NCI-H460 (cell line): ENCODE measurements at regions not wholly inside any gene's neighbourhood (a gene's known extent, or its start where the extent isn't known, plus 50 kb on each side); places are given as distances from the start of the nearest gene placed in this dataset.

Source experiments
- DNase-seq: peaks from one replicate; pipeline ENCODE4 v3.0.0-alpha.2; 2016; ENCODE audit warnings: low read depth; ENCODE audit errors: extremely low read depth

DNA sequence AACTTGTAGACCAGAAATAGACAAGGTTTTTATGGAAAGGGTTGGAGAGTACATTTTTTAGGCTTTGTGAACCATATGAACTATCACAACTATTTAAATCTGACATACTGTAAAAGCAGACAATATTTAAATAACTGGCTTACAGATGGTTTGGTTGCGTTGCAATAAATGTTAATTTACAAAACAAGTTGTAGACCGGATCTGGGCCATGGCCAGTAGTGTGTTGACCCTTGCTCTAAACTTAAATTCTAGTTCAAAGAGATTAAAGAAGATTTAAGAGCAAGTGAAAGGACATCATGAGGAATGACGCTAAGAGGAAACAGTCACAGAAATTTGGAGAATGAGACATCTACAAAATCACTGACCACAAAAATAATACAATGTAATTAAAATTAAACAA is 652.7 kb downstream of the DCDC2C start:
- DNase-seq, result no peak

- no peak for DNase-seq
These were observed 653.2 kb downstream of the DCDC2C start for GRCh38 chr2:4356541-4356940.

GRCh38 chr2:4357121-4357520 is 653.7 kb downstream of the DCDC2C start:
- no peak for DNase-seq

DNA sequence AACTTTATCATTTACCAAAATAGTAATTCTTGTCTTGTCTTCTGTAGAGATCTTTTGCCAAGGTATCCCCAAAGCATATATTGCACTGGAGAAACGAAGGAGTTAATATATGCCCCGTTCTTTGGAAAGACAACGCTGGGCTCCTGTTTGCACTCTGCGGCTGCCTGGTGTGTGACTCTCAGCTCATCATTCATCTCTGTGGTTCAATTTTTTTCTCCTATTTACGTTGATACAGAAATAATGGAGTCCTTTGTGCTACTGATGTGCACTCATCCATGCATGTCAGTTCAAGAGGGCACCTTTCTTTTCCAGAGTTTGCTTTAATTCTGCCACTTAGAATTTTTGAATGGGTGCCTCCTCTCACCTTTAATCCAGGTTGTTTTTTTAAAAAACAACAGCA is 655.5 kb downstream of the DCDC2C start:
- no peak for DNase-seq

DNA sequence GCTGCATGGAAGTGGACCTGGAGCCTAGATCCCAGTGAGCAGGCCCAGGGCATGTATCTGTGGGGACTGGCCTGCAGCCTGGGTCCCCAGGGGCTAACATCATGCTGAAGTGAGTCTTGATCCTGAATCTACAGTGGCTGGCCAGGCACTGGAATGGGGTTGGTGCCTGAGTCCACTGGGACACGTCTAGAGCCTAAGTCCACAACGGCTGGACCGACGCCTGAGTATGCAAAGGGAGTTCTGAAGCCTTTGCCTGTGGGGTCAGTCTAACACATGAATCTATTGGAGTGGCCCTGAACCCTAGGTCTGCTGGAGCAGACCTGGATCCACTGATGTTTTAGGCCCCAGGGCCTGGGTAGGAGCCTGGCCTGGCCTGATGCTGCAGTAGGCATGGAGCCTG is 665.5 kb downstream of the DCDC2C start:
- DNase-seq, result no peak

- no peak for DNase-seq
These were observed 666.5 kb downstream of the DCDC2C start for GRCh38 chr2:4369826-4370419.

DNA sequence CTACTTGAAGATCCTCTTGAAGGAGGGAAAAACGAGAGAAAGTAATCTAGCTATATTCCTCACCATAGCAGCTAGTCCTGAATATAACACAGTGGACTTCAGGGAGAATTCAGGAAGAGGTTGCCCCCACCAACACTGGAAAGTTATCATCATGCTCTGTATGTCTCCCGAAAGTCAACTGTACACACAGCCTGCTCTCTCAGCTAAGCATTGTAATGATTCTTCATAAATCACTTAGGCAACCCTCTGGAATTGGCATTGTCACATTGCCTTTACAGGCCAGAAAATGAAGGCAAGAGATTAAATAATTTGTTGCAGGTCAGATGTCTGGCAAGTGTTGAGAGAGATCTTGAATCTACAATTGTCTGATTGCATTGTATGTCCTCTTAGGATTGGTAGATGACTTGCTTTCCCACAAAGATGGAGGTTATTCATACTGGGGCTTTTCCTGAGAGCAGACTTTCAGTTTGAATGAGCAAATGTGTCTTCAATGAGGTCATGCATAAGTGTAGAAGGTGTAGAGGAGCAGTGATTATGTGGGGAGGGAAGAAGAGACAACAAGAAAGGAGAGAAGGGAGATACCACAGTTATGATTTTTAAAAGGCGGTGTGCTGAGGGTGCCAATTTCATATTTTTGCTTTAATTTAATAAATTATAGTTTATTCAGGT is 667.2 kb downstream of the DCDC2C start:
- DNase-seq, result no peak

- no peak for DNase-seq
These were observed 677.7 kb downstream of the DCDC2C start for GRCh38 chr2:4381049-4381448.

DNA sequence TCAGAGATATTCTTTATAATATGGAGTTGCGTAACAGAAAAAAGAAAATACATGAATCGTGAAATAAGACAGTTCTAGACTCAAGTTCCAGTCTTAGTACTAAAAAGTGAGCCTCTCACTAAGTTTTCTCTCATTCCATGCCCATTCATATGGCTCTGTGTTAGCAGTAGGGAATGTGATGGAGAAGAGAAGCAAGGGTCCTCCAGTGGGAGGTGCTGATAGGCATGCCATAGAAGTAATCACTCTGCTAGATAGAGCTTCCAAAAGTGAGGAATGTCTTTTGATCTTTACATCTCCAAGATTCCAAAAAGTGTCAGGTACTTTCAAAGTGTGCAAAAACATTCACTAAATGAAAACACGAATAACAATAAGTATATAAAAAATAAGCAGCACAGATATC is 678.4 kb downstream of the DCDC2C start:
- DNase-seq, result no peak

GRCh38 chr2:4391013-4391412 is 687.6 kb downstream of the DCDC2C start:
- DNase-seq, result no peak

- no peak for DNase-seq
These were observed 701.0 kb downstream of the DCDC2C start for GRCh38 chr2:4404363-4404762.

DNA sequence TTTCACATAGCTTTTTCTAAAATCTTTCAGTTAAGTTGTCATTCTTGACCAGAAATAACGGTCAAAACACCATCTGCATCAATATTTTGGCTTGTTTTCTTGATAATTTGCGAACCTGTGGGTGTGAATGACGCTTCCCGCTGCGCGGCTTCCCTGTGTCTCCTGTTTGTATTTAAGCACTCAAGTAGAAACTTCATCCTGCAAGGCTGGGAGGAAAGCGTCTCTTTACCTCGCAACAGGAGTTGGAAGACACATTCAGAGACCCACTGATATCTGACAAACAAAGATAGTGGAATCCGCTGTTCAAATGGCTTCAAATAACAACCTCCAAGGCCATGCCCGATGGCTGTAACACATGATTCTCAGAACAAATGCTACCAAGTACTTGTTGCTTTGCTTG is 704.9 kb downstream of the DCDC2C start:
- no peak for DNase-seq

- DNase-seq, result no peak
These were observed 709.3 kb downstream of the DCDC2C start for GRCh38 chr2:4412637-4413187.

GRCh38 chr2:4415171-4415570 is 711.8 kb downstream of the DCDC2C start:
- DNase-seq, result no peak

DNA sequence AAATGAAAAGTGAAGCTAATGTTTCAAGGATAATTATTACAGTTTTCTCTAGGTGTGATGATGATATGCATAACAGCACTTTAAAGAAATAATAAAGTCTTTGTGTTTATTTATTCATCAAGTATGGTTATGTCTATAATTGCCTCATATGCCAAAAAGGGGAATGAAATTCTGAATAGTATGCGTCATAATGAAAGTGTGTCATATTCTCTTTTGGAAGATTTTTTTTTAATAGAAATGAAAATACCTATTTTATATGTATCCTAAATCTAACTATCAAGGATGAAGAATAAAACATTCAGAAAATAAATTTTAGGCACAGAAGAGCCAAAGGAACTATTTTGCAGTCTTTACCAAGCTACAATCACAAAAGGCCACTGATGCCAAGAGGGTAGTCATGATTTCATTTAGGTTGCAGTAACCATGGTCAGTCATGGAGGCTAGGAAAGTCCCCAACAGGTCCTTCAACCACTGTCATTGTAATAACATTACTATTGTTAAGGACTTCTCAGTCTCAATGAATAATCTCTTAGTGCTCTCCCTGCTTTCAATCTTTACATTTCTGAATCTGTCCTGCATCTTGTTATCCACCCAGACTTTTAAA is 712.5 kb downstream of the DCDC2C start:
- no peak for DNase-seq

GRCh38 chr2:4416431-4416830 is 713.1 kb downstream of the DCDC2C start:
- no peak for DNase-seq

GRCh38 chr2:4417771-4418170 is 714.4 kb downstream of the DCDC2C start:
- DNase-seq, result no peak

DNA sequence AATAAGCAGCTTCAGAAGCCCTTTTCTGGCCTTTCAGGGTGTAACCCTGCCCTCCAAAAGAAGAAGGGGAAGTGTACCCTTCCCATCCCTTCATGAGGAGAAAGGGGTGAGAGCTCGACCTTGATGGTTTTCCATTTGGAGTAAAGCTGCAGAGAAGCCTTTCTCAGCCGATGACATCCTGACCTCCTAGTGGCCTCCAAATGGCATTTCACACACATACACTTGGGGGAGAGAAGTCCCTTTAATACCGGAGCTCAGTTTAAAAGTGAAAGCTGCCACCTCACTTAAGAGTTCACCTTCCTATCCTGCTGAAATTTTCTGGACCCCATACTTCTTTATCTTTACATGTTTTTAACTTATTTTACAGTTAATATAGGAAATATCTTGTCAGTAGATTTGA is 716.7 kb downstream of the DCDC2C start:
- peak; percentile 7 for DNase-seq

GRCh38 chr2:4424153-4424552 is 720.8 kb downstream of the DCDC2C start:
- DNase-seq, result no peak

DNA sequence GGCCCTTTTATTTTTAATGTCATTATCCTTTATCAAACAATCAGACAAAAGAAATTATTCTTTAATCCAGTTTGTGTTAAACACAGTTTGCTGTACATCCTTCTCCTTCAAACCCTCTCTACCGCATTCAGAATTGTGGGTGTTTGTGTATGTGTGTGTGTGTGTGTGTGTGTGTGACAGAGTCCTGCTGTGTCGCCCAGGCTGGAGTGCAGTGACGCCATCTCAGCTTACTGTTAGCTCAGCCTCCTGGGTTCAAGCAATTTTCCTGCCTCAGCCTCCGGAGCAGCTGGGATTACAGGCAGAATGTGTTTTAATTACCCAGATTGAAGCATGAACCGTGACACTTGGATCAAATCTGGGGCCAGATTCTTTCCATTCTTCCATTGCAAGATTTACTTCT is 723.7 kb downstream of the DCDC2C start:
- no peak for DNase-seq

GRCh38 chr2:4445821-4446220 is 742.4 kb downstream of the DCDC2C start:
- peak; percentile 80 for DNase-seq

DNA sequence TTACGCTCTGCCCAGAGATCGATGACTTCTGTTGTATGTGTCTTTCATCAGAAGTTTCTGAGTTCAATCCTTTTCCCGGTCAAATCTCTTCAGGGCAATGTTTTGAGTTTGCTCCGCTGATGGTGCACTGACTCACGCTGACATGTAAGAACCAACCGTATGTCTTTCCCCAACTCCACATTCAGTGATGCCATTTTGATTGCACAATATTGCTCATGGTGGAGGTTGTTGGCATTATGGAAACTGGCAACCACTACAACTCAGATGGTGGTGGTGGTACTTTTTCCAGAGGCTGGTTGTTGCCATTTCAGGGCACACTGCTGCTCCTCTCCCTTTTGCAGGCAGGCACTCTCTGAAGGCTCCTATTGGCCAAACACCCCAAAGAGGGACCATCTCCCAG is 751.5 kb downstream of the DCDC2C start:
- no peak for DNase-seq
